HepG2 (cell line): ENCODE measurements at regions not wholly inside any gene's neighbourhood (a gene's known extent, or its start where the extent isn't known, plus 50 kb on each side); places are given as distances from the start of the nearest gene placed in this dataset.

Experiments used
- ATRX ChIP-seq: sonication (generic); formaldehyde crosslinking; IDR thresholded peaks from 2 replicates; pipeline ENCODE4 v1.4.0; 2020; ENCODE audit warnings: missing genetic modification reagents, borderline replicate concordance
- CENPX ChIP-seq: sonication (generic); formaldehyde crosslinking; IDR thresholded peaks from 2 replicates; pipeline ENCODE4 v1.9.0; 2021; ENCODE audit warnings: mild to moderate bottlenecking, missing genetic modification reagents, moderate library complexity
- DMAP1 ChIP-seq: IDR thresholded peaks from 2 replicates; pipeline ENCODE4 v1.6.1; 2016
- HNF4A ChIP-seq: sonication (generic); formaldehyde crosslinking; IDR thresholded peaks from 2 replicates; pipeline ENCODE4 v1.4.0; 2020; ENCODE audit warnings: missing genetic modification reagents
- HOXD1 ChIP-seq: sonication (generic); formaldehyde crosslinking; IDR thresholded peaks from 2 replicates; pipeline ENCODE4 v1.5.0; 2020; ENCODE audit warnings: missing genetic modification reagents
- JDP2 ChIP-seq: sonication (generic); formaldehyde crosslinking; IDR thresholded peaks from 2 replicates; pipeline ENCODE4 v1.8.1; 2022; ENCODE audit warnings: missing genetic modification reagents, borderline replicate concordance
- MATR3 ChIP-seq: sonication (generic); formaldehyde crosslinking; IDR thresholded peaks from 2 replicates; pipeline ENCODE4 v1.4.0; 2020; ENCODE audit warnings: missing genetic modification reagents
- MED13 ChIP-seq: sonication (generic); formaldehyde crosslinking; IDR thresholded peaks from 2 replicates; pipeline ENCODE4 v1.5.0; 2020; ENCODE audit warnings: missing genetic modification reagents
- NCOA1 ChIP-seq: sonication (generic); formaldehyde crosslinking; IDR thresholded peaks from 2 replicates; pipeline ENCODE4 v1.9.0; 2021; ENCODE audit warnings: missing genetic modification reagents
- NR1H2 ChIP-seq: sonication (generic); formaldehyde crosslinking; IDR thresholded peaks from 2 replicates; pipeline ENCODE4 v1.8.1; 2022; ENCODE audit warnings: low read depth, missing genetic modification reagents, borderline replicate concordance
- NR2F1 ChIP-seq, 2 experiments: fragments of 450-650 bp in 1 of 2; formaldehyde crosslinking in 1 of 2; IDR thresholded peaks; 2 replicates each; pipeline versions ENCODE4 v1.5.0 to v1.6.1; 2016 to 2020; ENCODE audit warnings: mild to moderate bottlenecking in 1 of 2, missing compliant biosample characterization in 1 of 2, missing genetic modification reagents in 1 of 2, moderate library complexity in 1 of 2
- PITX1 ChIP-seq: sonication (generic); formaldehyde crosslinking; IDR thresholded peaks from 2 replicates; pipeline ENCODE4 v1.5.1; 2020; ENCODE audit warnings: mild to moderate bottlenecking, missing genetic modification reagents
- POGZ ChIP-seq: sonication (generic); formaldehyde crosslinking; IDR thresholded peaks from 2 replicates; pipeline ENCODE4 v1.4.0; 2020; ENCODE audit warnings: mild to moderate bottlenecking, missing genetic modification reagents
- RCOR2 ChIP-seq: IDR thresholded peaks from 2 replicates; pipeline ENCODE4 v1.6.1; 2016; ENCODE audit warnings: missing biosample characterization, missing genetic modification reagents
- RXRA ChIP-seq: sonication (generic); formaldehyde crosslinking; IDR thresholded peaks from 2 replicates; pipeline ENCODE4 v1.5.1; 2020; ENCODE audit warnings: missing genetic modification reagents
- SRSF1 ChIP-seq: fragments of 200-400 bp; formaldehyde crosslinking; optimal IDR thresholded peaks from 2 replicates; pipeline ENCODE3; 2017; ENCODE audit warnings: mild to moderate bottlenecking, low read depth, low read length, moderate library complexity
- TSC22D2 ChIP-seq: sonication (generic); formaldehyde crosslinking; IDR thresholded peaks from 2 replicates; pipeline ENCODE4 v1.5.1; 2020; ENCODE audit warnings: missing genetic modification reagents, mild to moderate bottlenecking, borderline replicate concordance
- ZMYM4 ChIP-seq: sonication (generic); formaldehyde crosslinking; IDR thresholded peaks from 2 replicates; pipeline ENCODE4 v1.8.1; 2023; ENCODE audit warnings: mild to moderate bottlenecking, missing genetic modification reagents
- ZSCAN20 ChIP-seq: sonication (generic); formaldehyde crosslinking; IDR thresholded peaks from 2 replicates; pipeline ENCODE4 v1.4.0; 2020; ENCODE audit warnings: missing genetic modification reagents, mild to moderate bottlenecking, borderline replicate concordance
- TF ChIP-seq, protein P1 (sequence below): sonication (generic); formaldehyde crosslinking; IDR thresholded peaks from 2 replicates; pipeline ENCODE4 v1.8.0; 2022; ENCODE audit warnings: mild to moderate bottlenecking, missing genetic modification reagents, moderate library complexity
- TF ChIP-seq, protein P2 (sequence below): sonication (generic); formaldehyde crosslinking; IDR thresholded peaks from 2 replicates; pipeline ENCODE4 v1.4.0; 2020; ENCODE audit warnings: missing genetic modification reagents, borderline replicate concordance
- TF ChIP-seq, protein P3 (sequence below): sonication (generic); formaldehyde crosslinking; IDR thresholded peaks from 2 replicates; pipeline ENCODE4 v1.5.0; 2020; ENCODE audit warnings: mild to moderate bottlenecking, missing genetic modification reagents, borderline replicate concordance
- TF ChIP-seq, protein P4 (sequence below): sonication (generic); formaldehyde crosslinking; conservative IDR thresholded peaks from 2 replicates; pipeline ENCODE4 v1.4.0; 2020; ENCODE audit warnings: missing genetic modification reagents
- TF ChIP-seq, protein P5 (sequence below): sonication (generic); formaldehyde crosslinking; IDR thresholded peaks from 2 replicates; pipeline ENCODE4 v1.4.0; 2020; ENCODE audit warnings: missing genetic modification reagents

DNA sequence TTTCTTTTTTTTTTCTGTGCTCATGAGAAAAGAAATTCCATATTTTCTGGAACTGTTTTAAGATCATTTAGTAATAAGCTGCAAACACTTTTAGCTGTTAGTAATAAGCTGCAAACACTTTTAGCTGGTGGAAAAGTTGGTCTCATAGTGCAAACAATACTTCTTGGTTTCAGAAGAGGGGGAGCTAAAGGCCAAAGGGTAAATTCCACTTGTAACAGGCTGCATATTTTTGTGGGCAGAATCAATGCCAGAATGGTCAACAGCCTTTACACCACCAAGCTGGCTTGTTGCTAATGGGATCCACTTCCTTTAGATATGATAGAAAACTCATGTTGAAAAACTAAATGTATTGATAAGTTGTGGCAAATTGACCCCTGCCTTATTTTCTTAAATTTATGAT lies 356.8 kb downstream of the NR4A2 start (continued):
- TF ChIP-seq, protein P1, sequence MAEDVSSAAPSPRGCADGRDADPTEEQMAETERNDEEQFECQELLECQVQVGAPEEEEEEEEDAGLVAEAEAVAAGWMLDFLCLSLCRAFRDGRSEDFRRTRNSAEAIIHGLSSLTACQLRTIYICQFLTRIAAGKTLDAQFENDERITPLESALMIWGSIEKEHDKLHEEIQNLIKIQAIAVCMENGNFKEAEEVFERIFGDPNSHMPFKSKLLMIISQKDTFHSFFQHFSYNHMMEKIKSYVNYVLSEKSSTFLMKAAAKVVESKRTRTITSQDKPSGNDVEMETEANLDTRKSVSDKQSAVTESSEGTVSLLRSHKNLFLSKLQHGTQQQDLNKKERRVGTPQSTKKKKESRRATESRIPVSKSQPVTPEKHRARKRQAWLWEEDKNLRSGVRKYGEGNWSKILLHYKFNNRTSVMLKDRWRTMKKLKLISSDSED (CRISPR knock-in tag) = no peak
- TF ChIP-seq NCOA1 (CRISPR knock-in tag) (no peak), MED13 (CRISPR knock-in tag) (no peak), TSC22D2 (no peak), POGZ (peak; percentile 94), RCOR2 (CRISPR knock-in tag) (peak; percentile 53; the same call in 1 of the 2 replicates), HOXD1 (no peak), DMAP1 (CRISPR knock-in tag) (no peak), JDP2 (CRISPR knock-in tag) (no peak), PITX1 (CRISPR knock-in tag) (peak; percentile 38; the same call in 1 of the 2 replicates), NR1H2 (CRISPR knock-in tag) (no peak), ATRX (CRISPR knock-in tag) (no peak), CENPX (CRISPR knock-in tag) (no peak), NR2F1 (CRISPR knock-in tag; IDR thresholded peaks at IDR 0.05) (peak; percentile 92 to 98), ZMYM4 (CRISPR knock-in tag) (peak; percentile 95), ZSCAN20 (CRISPR knock-in tag) (peak; percentile 71; the same call in 1 of the 2 replicates), SRSF1 (no peak), RXRA (no peak), HNF4A (CRISPR knock-in tag) (peak; percentile 95), MATR3 (CRISPR knock-in tag) (no peak)
- TF ChIP-seq, protein P2, sequence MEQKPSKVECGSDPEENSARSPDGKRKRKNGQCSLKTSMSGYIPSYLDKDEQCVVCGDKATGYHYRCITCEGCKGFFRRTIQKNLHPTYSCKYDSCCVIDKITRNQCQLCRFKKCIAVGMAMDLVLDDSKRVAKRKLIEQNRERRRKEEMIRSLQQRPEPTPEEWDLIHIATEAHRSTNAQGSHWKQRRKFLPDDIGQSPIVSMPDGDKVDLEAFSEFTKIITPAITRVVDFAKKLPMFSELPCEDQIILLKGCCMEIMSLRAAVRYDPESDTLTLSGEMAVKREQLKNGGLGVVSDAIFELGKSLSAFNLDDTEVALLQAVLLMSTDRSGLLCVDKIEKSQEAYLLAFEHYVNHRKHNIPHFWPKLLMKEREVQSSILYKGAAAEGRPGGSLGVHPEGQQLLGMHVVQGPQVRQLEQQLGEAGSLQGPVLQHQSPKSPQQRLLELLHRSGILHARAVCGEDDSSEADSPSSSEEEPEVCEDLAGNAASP (CRISPR knock-in tag) = 0 out of 2 replicates have a peak, but pooled peaks have one; percentile 12
- TF ChIP-seq, protein P3, sequence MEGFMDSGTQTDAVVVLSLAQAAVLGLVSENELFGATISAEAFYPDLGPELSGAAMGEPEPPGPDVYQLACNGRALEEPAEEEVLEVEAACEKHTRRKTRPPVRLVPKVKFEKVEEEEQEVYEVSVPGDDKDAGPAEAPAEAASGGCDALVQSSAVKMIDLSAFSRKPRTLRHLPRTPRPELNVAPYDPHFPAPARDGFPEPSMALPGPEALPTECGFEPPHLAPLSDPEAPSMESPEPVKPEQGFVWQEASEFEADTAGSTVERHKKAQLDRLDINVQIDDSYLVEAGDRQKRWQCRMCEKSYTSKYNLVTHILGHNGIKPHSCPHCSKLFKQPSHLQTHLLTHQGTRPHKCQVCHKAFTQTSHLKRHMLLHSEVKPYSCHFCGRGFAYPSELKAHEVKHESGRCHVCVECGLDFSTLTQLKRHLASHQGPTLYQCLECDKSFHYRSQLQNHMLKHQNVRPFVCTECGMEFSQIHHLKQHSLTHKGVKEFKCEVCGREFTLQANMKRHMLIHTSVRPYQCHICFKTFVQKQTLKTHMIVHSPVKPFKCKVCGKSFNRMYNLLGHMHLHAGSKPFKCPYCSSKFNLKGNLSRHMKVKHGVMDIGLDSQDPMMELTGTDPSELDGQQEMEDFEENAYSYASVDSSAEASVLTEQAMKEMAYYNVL (CRISPR knock-in tag) = peak; percentile 37; the same call in 1 of the 2 replicates
- TF ChIP-seq, protein P4, sequence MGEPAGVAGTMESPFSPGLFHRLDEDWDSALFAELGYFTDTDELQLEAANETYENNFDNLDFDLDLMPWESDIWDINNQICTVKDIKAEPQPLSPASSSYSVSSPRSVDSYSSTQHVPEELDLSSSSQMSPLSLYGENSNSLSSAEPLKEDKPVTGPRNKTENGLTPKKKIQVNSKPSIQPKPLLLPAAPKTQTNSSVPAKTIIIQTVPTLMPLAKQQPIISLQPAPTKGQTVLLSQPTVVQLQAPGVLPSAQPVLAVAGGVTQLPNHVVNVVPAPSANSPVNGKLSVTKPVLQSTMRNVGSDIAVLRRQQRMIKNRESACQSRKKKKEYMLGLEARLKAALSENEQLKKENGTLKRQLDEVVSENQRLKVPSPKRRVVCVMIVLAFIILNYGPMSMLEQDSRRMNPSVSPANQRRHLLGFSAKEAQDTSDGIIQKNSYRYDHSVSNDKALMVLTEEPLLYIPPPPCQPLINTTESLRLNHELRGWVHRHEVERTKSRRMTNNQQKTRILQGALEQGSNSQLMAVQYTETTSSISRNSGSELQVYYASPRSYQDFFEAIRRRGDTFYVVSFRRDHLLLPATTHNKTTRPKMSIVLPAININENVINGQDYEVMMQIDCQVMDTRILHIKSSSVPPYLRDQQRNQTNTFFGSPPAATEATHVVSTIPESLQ = no peak
- TF ChIP-seq, protein P5, sequence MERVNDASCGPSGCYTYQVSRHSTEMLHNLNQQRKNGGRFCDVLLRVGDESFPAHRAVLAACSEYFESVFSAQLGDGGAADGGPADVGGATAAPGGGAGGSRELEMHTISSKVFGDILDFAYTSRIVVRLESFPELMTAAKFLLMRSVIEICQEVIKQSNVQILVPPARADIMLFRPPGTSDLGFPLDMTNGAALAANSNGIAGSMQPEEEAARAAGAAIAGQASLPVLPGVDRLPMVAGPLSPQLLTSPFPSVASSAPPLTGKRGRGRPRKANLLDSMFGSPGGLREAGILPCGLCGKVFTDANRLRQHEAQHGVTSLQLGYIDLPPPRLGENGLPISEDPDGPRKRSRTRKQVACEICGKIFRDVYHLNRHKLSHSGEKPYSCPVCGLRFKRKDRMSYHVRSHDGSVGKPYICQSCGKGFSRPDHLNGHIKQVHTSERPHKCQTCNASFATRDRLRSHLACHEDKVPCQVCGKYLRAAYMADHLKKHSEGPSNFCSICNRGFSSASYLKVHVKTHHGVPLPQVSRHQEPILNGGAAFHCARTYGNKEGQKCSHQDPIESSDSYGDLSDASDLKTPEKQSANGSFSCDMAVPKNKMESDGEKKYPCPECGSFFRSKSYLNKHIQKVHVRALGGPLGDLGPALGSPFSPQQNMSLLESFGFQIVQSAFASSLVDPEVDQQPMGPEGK (CRISPR knock-in tag) = peak; percentile 60
